ENCODE measurements at regions not wholly inside any gene's neighbourhood (a gene's known extent, or its start where the extent isn't known, plus 50 kb on each side); places are given as distances from the start of the nearest gene placed in this dataset.

GRCh38 chr4:136357556-136357955 is 1174.7 kb downstream of the PCDH18 start:
- TF ChIP-seq REST (IDR thresholded peaks at IDR 0.05; ENCODE audit: insufficient replicate concordance, low read depth) (no peak), CTCF (IDR thresholded peaks at IDR 0.05; ENCODE audit: insufficient read depth, low read length) (no peak)

All from HL-60 (cell line).